C4-2B (cell line): ENCODE measurements at regions not wholly inside any gene's neighbourhood (a gene's known extent, or its start where the extent isn't known, plus 50 kb on each side); places are given as distances from the start of the nearest gene placed in this dataset.

ENCODE experiments used
- H3K27ac ChIP-seq: fragments of 450-650 bp; 2 replicates; pipeline ENCODE4 v1.5.1; 2017
- ZFX ChIP-seq: fragments of 450-650 bp; IDR thresholded peaks from 2 replicates; pipeline ENCODE4 v1.6.1; 2017
- TF ChIP-seq, protein P1 (sequence below): fragments of 450-650 bp; conservative IDR thresholded peaks from 2 replicates; pipeline ENCODE4 v1.5.1; 2017; ENCODE audit warnings: mild to moderate bottlenecking

- no peak overlapping the region for H3K27ac ChIP-seq
- TF ChIP-seq ZFX, result no peak
- TF ChIP-seq, protein P1, sequence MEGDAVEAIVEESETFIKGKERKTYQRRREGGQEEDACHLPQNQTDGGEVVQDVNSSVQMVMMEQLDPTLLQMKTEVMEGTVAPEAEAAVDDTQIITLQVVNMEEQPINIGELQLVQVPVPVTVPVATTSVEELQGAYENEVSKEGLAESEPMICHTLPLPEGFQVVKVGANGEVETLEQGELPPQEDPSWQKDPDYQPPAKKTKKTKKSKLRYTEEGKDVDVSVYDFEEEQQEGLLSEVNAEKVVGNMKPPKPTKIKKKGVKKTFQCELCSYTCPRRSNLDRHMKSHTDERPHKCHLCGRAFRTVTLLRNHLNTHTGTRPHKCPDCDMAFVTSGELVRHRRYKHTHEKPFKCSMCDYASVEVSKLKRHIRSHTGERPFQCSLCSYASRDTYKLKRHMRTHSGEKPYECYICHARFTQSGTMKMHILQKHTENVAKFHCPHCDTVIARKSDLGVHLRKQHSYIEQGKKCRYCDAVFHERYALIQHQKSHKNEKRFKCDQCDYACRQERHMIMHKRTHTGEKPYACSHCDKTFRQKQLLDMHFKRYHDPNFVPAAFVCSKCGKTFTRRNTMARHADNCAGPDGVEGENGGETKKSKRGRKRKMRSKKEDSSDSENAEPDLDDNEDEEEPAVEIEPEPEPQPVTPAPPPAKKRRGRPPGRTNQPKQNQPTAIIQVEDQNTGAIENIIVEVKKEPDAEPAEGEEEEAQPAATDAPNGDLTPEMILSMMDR, result no peak
These were observed 208.6 kb upstream of the MGMT start for GRCh38 chr10:129258283-129258923.

GRCh38 chr10:129259128-129259815 is 207.8 kb upstream of the MGMT start:
- no peak for TF ChIP-seq ZFX
- TF ChIP-seq, protein P1, result no peak
- H3K27ac ChIP-seq, result no peak overlapping the region

- no peak overlapping the region for H3K27ac ChIP-seq
- TF ChIP-seq, protein P1, result no peak
- TF ChIP-seq ZFX, result no peak
These were observed 194.9 kb upstream of the MGMT start for GRCh38 chr10:129272176-129272575.

- H3K27ac ChIP-seq, result no peak overlapping the region
- TF ChIP-seq, protein P1, result no peak
- TF ChIP-seq ZFX, result no peak
These were observed 194.0 kb upstream of the MGMT start for GRCh38 chr10:129272866-129273650.

DNA sequence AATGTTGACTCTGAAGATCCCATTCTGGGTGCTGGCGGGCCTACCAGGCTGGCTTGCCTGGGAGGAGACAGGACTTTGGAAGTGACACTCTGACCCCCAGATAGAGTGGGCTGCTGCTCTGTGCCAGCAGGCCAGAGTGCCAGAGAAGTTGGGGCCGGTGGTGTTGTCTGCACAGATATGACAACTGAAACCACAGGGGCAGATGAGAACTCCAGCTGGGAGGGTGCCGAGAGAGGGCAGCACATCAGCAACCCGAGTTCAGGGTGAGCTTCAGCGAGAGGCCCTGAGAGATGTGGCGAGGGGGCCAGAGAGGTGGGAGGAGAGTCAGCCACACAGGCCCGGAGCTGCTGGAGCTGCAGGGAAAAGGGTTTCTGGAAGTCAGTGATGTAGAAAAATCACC is 193.2 kb upstream of the MGMT start:
- TF ChIP-seq ZFX, result no peak
- TF ChIP-seq, protein P1, result no peak

GRCh38 chr10:129274748-129275474 is 192.1 kb upstream of the MGMT start:
- TF ChIP-seq ZFX, result no peak
- TF ChIP-seq, protein P1, result no peak; the same call in 1 of the 2 replicates
- H3K27ac ChIP-seq, result no peak overlapping the region

More for the DNA sequence above, 193.2 kb upstream of the MGMT start:
- H3K27ac ChIP-seq, result no peak overlapping the region
